Natural killer cell (primary cell): ENCODE measurements at regions not wholly inside any gene's neighbourhood (a gene's known extent, or its start where the extent isn't known, plus 50 kb on each side); places are given as distances from the start of the nearest gene placed in this dataset.

Source experiments
- ATAC-seq, 3 donors: fragments of 150-1000 bp in 2 of 3; fragments of 200-7000 bp in 1 of 3; cut with Tn5 transposase; 1 replicate in 1 of 3; 2 replicates in 2 of 3; pipeline ENCODE4 v1.10.0; 2021; ENCODE audit warnings: mild to moderate bottlenecking in 2 of 3, moderate library complexity in 2 of 3
- DNase-seq, 2 donors: peaks; one replicate each; pipeline versions ENCODE4 v3.0.0 to v3.0.0-alpha.2; 2013 to 2021; ENCODE audit warnings: mixed read lengths in 1 of 2
- H3K27ac ChIP-seq: one replicate; pipeline ENCODE4 v1.5.1; 2013; ENCODE audit warnings: mild to moderate bottlenecking, low read length
- H3K27me3 ChIP-seq: one replicate; pipeline ENCODE4 v1.6.1; 2013; ENCODE audit warnings: low read length; ENCODE audit not compliant: control insufficient read depth, insufficient read depth
- H3K36me3 ChIP-seq: one replicate; pipeline ENCODE4 v1.6.1; 2013; ENCODE audit warnings: low read length; ENCODE audit not compliant: control insufficient read depth, insufficient read depth
- H3K4me1 ChIP-seq: one replicate; pipeline ENCODE4 v1.6.1; 2013; ENCODE audit warnings: low read length; ENCODE audit not compliant: control insufficient read depth, insufficient read depth
- H3K4me3 ChIP-seq: one replicate; pipeline ENCODE4 v1.5.1; 2013; ENCODE audit warnings: low read length
- H3K9me3 ChIP-seq: one replicate; pipeline ENCODE4 v1.6.1; 2013; ENCODE audit warnings: low read length; ENCODE audit not compliant: control insufficient read depth, insufficient read depth
- H3K27ac Mint-ChIP-seq, 2 donors: one replicate each; pipeline ENCODE4 v1.8.0; 2022; ENCODE audit warnings: mild to moderate bottlenecking in 2 of 2, mixed read lengths in 2 of 2, moderate library complexity in 1 of 2
- H3K27me3 Mint-ChIP-seq, 2 donors: one replicate each; pipeline ENCODE4 v1.8.0; 2022; ENCODE audit warnings: low read depth in 2 of 2, mixed read lengths in 2 of 2
- H3K36me3 Mint-ChIP-seq: one replicate; pipeline ENCODE4 v1.8.0; 2022; ENCODE audit warnings: mixed read lengths
- H3K4me1 Mint-ChIP-seq, 2 donors: one replicate each; pipeline ENCODE4 v1.8.0; 2022; ENCODE audit warnings: mixed read lengths in 2 of 2
- H3K4me3 Mint-ChIP-seq: one replicate; pipeline ENCODE4 v1.8.0; 2022; ENCODE audit warnings: mild to moderate bottlenecking, moderate library complexity, mixed read lengths
- H3K9me3 Mint-ChIP-seq, 2 donors: one replicate each; pipeline ENCODE4 v1.8.0; 2022; ENCODE audit warnings: mixed read lengths in 2 of 2
- CTCF ChIP-seq: fragments of 200-600 bp; IDR thresholded peaks from one replicate; pipeline ENCODE4 v1.8.0; 2022; ENCODE audit warnings: antibody characterized with exemption
- WGBS: methylation state at CpG from one replicate; pipeline ENCODE4 v1.1.7; 2013; ENCODE audit warnings: missing lambda C conversion rate; ENCODE audit not compliant: insufficient coverage; 5-methylcytosine and 5-hydroxymethylcytosine counted together
- intact Hi-C: fragments of 100-400 bp; cut with micrococcal nuclease; formaldehyde crosslinking; loops from one replicate; pipeline ENCODE4 v1.14.2; 2022

DNA sequence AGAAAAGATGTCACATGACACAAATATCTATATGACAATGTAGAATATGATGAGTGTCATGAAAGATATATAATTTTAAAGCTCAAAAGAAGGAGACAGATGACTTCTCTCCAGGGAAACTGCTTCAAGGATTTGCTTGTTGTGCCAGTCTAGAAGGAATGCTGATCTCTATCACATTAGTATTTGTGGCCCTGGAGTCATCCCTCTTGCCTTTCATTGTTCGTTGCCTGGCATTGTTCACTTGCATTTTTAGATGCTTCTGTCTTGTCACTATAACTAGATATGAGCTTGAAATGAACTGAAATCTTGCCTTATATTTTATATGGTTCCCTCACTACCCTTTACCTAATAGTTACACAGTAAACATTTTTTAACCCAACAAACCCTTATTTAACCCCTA lies 207.5 kb downstream of the ZNF608 start:
- Mint-ChIP-seq H3K27ac (no peak overlapping the region), H3K27me3 (peaks cover 11 to 56% of the 10 kb centered on the region in 2 donors), H3K4me3 (no peak overlapping the region), H3K36me3 (no peaks in the 10 kb centered on the region), H3K4me1 (peaks cover 0 to 1% of the 10 kb centered on the region in 2 donors), H3K9me3 (no peaks in the 10 kb centered on the region)
- Histone ChIP-seq H3K4me1 (no peaks in the 10 kb centered on the region), H3K36me3 (no peaks in the 10 kb centered on the region), H3K4me3 (no peak overlapping the region), H3K9me3 (no peaks in the 10 kb centered on the region), H3K27me3 (no peaks in the 10 kb centered on the region), H3K27ac (no peak overlapping the region)
- intact Hi-C loops = no loop called here
- 88% methylated on average over 1 of the region's 1 CpG for WGBS
- no peak for TF ChIP-seq CTCF
- DNase-seq (no peak), ATAC-seq (no peak)

DNA sequence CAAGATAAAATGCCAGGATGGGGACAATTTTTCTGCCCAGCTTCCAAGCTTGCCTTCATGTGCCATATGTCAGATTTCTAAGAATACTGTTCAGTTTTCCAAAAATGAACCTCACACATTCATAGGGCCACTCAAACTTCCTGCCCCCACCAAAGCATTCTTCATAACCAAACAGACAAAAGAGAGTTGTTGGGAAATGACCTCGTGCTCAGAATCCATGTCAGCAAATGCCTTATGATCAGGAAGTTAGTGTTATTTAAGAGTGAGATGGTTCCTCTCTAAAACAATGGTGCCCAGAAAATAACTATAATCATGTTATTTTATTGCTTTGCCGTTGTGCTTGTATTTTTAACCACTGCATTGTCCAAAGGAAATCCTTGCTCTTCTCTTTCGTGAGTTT lies 208.2 kb downstream of the ZNF608 start:
- Histone ChIP-seq H3K27me3 (no peaks in the 10 kb centered on the region), H3K4me1 (no peaks in the 10 kb centered on the region), H3K36me3 (no peaks in the 10 kb centered on the region), H3K27ac (no peak overlapping the region), H3K4me3 (no peak overlapping the region), H3K9me3 (no peaks in the 10 kb centered on the region)
- no peak for TF ChIP-seq CTCF
- no peak for ATAC-seq
- no peaks in the 10 kb centered on the region for H3K4me1 Mint-ChIP-seq
- DNase-seq = no peak
- intact Hi-C loops = no loop called here
- H3K36me3 Mint-ChIP-seq = no peaks in the 10 kb centered on the region
- H3K27me3 Mint-ChIP-seq = peaks cover 14 to 58% of the 10 kb centered on the region in 2 donors
- H3K27ac Mint-ChIP-seq = no peak overlapping the region
- H3K4me3 Mint-ChIP-seq = no peak overlapping the region
- 84% methylated on average over 2 of the region's 3 CpGs for WGBS
- H3K9me3 Mint-ChIP-seq = no peaks in the 10 kb centered on the region

DNA sequence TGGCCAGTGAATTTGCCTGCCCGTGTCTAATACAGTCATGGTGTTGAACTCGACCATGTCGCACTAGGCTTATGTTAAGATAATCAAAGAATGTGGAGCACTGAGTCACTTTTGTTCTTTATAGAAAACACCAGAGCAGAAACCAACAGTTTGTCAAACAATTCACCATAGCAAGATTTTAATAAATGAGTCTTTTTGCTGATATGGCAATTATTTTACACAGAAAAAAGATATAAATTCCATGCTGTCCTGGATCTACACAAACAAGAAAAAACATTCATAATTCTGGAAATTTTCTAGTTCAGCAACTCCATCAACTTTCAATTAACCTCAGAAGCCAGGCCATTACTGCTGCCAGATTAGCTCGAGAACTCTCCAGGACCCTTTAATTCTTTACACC lies 208.9 kb downstream of the ZNF608 start:
- no peaks in the 10 kb centered on the region for H3K36me3 Mint-ChIP-seq
- H3K27ac ChIP-seq = no peak overlapping the region
- H3K4me1 ChIP-seq = no peaks in the 10 kb centered on the region
- H3K4me1 Mint-ChIP-seq = no peaks in the 10 kb centered on the region
- H3K4me3 Mint-ChIP-seq = no peak overlapping the region
- TF ChIP-seq CTCF = no peak
- H3K9me3 ChIP-seq = no peaks in the 10 kb centered on the region
- ATAC-seq = no peak
- H3K36me3 ChIP-seq = no peaks in the 10 kb centered on the region
- no peaks in the 10 kb centered on the region for H3K9me3 Mint-ChIP-seq
- WGBS = 87% methylated on average over 4 of the region's 4 CpGs
- intact Hi-C loops = no loop called here
- H3K27ac Mint-ChIP-seq = no peak overlapping the region
- peaks cover 15 to 58% of the 10 kb centered on the region in 2 donors for H3K27me3 Mint-ChIP-seq
- DNase-seq = no peak
- H3K4me3 ChIP-seq = no peak overlapping the region
- H3K27me3 ChIP-seq = no peaks in the 10 kb centered on the region

DNA sequence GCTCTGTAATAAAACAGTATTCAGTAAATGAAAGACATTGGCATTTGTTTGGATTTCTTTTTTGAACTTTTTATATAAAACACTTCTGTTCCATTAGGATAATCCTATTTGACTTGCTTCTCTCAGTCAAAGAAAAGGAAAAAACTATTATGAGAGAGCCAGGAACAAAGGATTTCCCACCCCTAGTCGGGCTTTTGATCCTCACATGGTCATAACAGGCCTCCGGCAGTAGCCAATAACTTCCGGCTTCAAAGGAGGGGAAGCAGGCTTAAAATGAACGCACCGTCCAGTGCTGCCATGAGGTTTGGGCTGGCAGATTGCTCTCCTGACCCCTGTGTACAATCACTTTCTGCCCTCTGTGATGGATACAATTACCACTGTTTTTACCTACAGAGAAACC lies 209.3 kb downstream of the ZNF608 start:
- intact Hi-C loops = no loop called here
- DNase-seq (no peak), ATAC-seq (no peak)
- H3K9me3 Mint-ChIP-seq = no peaks in the 10 kb centered on the region
- no peaks in the 10 kb centered on the region for H3K27me3 ChIP-seq
- no peak overlapping the region for H3K27ac ChIP-seq
- no peak overlapping the region for H3K27ac Mint-ChIP-seq
- no peaks in the 10 kb centered on the region for H3K9me3 ChIP-seq
- H3K4me3 Mint-ChIP-seq = no peak overlapping the region
- no peak for TF ChIP-seq CTCF
- no peaks in the 10 kb centered on the region for H3K4me1 ChIP-seq
- H3K4me1 Mint-ChIP-seq = no peaks in the 10 kb centered on the region
- H3K36me3 Mint-ChIP-seq = no peaks in the 10 kb centered on the region
- 86% methylated on average over 5 of the region's 5 CpGs for WGBS
- H3K4me3 ChIP-seq = no peak overlapping the region
- peaks cover 16 to 55% of the 10 kb centered on the region in 2 donors for H3K27me3 Mint-ChIP-seq
- H3K36me3 ChIP-seq = no peaks in the 10 kb centered on the region
